ENCODE measurements at regions not wholly inside any gene's neighbourhood (a gene's known extent, or its start where the extent isn't known, plus 50 kb on each side); places are given as distances from the start of the nearest gene placed in this dataset.

DNA sequence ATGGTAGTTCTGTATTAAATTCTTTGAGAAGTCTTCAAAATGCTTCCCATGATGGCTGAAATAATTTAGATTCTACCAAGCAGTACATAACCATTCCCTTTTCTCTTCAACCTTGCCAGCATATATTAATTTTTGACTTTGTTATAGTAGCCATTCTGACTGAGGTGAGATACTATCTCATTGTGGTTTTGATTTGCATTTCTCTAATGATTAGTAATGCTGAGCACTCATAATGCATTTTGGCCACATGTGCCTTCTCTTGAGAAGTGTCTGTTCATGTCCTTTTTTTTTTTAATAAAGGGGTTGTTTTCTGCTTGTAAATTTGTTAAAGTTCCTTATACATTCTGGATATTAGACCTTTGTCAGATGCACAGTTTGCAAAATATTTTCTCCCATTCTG lies 173.9 kb downstream of the CALCRL start:
- no peak for DNase-seq

GRCh38 chr2:187272255-187272654 lies 175.8 kb downstream of the CALCRL start:
- DNase-seq = no peak

DNA sequence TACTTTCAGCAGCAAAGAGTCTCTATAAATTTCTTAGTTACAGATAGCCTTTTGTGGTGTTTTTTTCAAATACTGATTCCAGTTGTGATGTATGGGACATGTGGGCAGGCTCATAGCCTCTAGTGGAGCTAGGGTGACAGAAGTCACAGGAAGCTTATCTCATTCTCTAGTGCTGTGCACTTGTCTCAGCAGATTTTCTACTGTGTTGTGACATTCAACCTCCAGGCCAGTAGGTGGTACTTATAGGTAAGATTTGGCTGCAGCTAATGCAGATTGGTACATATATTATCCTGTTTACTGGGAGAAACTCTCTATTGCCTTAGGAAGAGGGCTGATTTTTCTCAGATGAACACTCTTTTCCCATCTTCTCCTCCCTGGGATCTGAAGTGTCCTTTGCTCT lies 176.2 kb downstream of the CALCRL start:
- no peak for DNase-seq

GRCh38 chr2:187266645-187267044 lies 181.4 kb downstream of the CALCRL start:
- no peak for DNase-seq

- no peak for DNase-seq
Measured at GRCh38 chr2:187266147-187266546, 181.9 kb downstream of the CALCRL start.

GRCh38 chr2:187264612-187265011 lies 183.4 kb downstream of the CALCRL start:
- no peak for DNase-seq

DNA sequence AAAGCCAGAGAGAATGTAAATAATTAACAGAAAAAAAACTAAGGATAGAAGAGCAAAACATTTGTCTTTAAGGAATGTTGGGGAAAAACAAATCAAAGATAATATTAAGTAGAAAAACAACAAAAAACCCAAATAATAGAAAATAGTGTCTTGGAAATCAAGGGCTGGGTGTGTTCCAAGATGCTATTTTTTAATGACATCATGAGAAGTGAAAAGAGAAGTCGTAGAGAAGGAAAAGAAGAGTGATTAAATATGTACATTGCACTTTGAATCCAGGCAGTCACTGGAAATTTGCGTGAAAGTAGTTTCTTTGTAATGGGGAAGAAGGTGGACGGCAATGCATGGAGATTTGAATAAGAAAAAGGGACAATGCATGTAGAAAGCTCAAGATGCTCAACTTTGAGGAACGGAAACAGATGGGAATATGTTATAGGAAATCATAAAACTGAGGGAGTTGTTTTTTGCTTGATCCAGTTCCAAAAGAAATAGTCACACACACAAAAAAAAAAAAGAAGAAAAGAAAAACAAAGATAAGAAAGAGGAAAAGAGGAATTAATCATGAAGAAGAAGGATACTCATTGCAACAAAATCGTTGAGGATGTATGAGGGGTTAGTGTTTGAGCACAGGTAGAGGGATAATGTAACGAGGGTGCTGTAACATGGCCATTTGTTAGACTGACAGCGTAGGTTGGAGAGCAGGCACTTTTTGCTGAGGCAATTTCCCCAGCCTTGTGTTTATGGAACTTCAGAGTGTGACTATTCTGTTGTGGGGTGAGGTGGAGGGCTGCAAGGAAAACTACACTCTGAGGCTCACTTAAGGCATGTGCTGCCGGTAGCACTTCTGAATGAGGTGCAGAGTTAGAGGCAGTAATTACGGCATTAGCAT lies 184.1 kb downstream of the CALCRL start:
- no peak for DNase-seq

DNA sequence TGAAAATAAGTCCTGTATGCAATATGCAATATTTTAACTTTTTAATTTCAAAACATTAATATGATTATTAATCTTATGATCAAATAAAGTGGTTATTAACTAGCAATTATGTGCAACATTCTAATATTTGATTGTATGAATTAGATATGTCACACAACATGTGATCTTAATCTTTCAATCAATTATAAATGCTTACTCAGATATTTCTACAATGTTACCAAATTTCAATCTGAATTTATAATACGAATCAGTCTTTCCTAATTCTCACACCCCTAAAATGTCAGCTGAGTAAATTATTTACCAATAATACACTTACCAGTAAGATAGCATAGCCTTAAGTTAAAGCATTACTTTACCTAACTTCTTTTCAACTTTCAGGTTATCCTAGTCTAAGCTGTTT lies 186.3 kb downstream of the CALCRL start:
- DNase-seq = no peak

DNA sequence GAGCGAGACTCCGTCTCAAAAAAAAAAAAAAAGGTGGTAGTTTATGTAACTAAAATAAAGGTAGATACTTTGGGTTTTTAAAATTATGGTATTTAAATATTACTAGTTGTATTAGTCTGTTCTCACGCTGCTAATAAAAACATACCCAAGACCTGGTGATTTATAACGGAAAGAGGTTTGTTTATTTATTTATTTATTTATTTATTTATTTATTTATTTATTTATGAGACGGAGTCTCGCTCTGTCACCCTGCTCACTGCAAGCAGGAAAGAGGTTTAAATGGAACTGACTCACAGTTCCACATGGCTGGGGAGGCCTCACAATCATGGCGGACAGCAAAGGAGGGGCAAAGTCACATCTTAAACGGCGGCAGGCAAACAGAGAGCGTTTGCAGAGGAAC lies 196.0 kb downstream of the CALCRL start:
- no peak for DNase-seq

DNA sequence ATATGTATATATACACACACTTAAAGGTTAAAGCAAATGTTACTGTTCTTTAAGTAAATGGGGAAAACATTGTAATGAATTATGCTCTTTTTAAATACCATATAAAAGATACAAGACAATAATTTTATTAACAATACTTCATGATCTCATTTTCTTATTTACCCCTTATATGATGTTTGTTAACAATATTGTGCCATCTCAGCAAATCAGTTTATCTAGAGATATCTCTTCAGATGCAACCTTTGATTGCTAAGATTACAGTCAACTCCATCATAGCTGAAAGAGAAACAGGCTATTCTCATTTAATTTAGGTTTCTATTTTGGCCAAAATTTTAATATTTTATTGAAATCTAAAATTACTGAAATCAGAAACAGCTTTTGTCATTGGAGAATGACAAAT lies 197.9 kb downstream of the CALCRL start:
- DNase-seq = no peak

GRCh38 chr2:187233811-187234210 lies 214.2 kb downstream of the CALCRL start:
- peak; percentile 2 for DNase-seq

- no peak for DNase-seq
Measured at GRCh38 chr2:187232749-187233148, 215.3 kb downstream of the CALCRL start.

DNA sequence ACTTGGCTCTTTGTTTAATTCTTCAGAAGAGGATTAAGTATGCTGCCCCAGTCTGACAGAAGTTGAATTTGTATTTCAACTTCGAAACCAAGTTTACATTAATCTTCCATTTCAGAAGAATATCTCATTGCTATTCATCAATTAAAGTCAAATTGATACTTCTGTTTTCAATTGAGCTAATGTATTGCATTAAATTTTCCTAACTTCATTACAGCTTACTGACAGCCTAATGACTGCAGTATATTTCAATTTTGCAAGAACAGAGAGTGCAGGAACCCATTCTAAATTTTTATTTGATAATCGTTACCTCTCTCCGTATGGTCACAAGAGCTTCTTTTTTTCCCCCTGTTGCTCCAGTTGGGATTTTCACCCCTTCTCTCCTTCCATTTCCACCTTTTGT lies 218.0 kb downstream of the CALCRL start:
- DNase-seq = no peak

- no peak for DNase-seq
Measured at GRCh38 chr2:187228986-187229385, 219.1 kb downstream of the CALCRL start.

- DNase-seq = no peak
Measured at GRCh38 chr2:187224989-187225388, 223.1 kb downstream of the CALCRL start.

GRCh38 chr2:187220071-187220470 lies 228.0 kb downstream of the CALCRL start:
- no peak for DNase-seq

DNA sequence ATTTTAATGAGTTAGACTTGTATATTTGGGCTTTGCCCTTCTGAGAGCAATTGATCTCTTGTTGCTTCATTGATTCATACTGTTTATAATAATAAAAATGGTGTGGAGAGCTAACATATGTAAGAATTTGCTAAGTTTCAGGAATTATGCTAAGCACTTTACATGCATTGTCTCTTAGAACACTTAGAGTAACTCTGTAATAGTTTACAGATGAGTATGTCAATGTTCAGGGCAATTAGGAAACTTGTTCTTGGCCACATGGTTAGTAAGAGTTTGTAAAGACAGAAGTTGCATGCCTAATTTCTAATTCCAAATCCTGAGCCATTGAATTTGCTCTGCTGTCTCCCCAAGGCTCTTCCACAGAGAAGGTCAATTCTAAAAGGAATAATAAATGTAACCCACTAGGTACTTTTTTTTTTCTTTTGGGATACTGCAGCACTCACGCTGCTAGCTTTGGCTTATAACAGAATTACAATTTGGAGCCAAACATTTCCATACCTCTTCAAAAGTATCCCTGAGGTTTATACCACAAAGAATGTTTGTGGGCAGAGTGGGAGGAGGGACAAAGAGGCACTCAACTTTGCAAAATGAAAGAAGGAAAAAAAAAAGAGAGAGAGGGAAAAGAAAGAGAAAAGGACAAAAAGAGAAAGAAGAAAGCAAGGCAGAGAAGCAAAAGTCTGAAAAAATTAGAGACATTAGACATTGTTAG lies 232.4 kb downstream of the CALCRL start:
- DNase-seq = peak; percentile 79

- no peak for DNase-seq
Measured at GRCh38 chr2:187214306-187214705, 233.7 kb downstream of the CALCRL start.

- no peak for DNase-seq
Measured at GRCh38 chr2:187213798-187214197, 234.3 kb downstream of the CALCRL start.

GRCh38 chr2:187210726-187211125 lies 237.3 kb downstream of the CALCRL start:
- DNase-seq = no peak

DNA sequence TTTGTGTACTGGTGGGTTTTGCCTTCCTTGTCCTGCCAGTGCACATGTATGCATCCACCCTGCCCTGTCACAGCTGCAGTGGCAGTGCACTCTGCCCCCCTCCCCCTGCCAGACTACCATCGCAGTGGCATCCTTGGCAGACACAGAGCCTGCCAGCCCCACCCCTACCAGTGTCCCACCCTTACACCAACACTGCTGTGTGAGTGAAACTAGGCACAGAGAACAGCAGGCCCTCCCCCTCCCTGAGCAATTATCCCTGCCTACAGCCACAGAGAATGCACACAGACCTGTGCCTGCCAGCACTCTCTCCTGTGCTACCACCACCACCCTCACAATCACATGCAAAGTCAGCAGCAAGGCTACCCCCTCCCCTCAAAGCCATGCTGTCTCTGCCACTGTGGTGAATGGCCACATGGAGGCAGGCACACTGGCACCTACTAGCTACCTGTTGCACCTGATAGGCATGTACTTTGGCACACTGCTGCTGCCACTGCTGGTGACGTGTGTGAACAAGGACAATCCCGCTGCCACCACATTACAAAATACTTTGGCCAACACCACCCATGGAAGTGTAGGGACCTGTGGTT lies 239.8 kb downstream of the CALCRL start:
- no peak for DNase-seq

GRCh38 chr2:187207126-187207525 lies 240.9 kb downstream of the CALCRL start:
- no peak for DNase-seq

DNA sequence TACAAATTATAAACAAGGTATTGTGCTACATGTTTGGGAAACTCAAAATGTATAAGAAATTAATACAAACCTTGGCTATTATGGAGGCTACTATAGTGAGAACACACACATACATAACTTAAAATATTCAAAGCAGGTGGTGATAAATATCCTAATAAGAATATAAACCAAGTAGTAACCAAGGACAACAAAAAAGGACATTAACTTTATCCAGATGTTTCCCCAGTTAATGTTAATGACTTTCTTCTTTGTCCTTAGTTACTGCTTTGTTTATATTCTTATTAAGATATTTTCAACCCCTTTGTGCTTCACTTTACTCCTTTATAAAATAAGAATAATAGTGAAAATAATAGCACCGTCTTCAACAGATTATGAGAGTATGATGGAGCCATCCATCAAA lies 241.6 kb downstream of the CALCRL start:
- no peak for DNase-seq

DNA sequence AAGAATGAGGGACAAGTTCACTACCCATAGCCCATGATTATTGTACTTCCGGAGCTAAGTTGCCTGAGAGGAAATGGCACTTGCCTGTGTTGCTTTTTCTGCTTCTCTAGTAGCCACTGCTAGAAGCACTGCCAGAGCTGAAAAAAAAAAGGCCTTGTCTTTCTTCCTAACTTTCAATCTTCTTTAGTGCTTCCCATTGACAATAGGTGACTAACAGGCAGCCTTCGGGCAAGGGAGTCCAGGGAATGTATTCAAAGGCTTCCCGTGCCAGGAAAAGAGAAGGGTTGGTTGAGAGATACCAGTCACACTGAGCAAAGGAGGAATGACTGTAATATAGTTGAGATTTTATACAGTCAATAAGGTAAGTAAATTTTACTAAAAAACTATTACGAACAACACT lies 242.0 kb downstream of the CALCRL start:
- DNase-seq = no peak

All from fibroblast of upper back skin (primary cell).